NT2/D1 (cell line): ENCODE measurements at regions not wholly inside any gene's neighbourhood (a gene's known extent, or its start where the extent isn't known, plus 50 kb on each side); places are given as distances from the start of the nearest gene placed in this dataset.

Source experiments
- DNase-seq: peaks from one replicate; pipeline ENCODE4 v3.0.0-alpha.2; 2011; ENCODE audit warnings: low read depth, low spot score
- H3K27me3 ChIP-seq: 2 replicates; pipeline ENCODE4 v1.6.0; 2011; ENCODE audit warnings: mild to moderate bottlenecking; ENCODE audit not compliant: insufficient read length, insufficient read depth
- H3K36me3 ChIP-seq: 2 replicates; pipeline ENCODE4 v1.6.1; 2011; ENCODE audit warnings: mild to moderate bottlenecking, low read length, mixed read lengths; ENCODE audit not compliant: insufficient read depth, insufficient read length
- H3K4me1 ChIP-seq: 2 replicates; pipeline ENCODE4 v1.5.1; 2011; ENCODE audit not compliant: insufficient read depth, insufficient read length
- H3K4me3 ChIP-seq: 2 replicates; pipeline ENCODE4 v1.5.1; 2011; ENCODE audit warnings: low read depth; ENCODE audit not compliant: insufficient read length
- H3K9ac ChIP-seq: 2 replicates; pipeline ENCODE4 v1.6.0; 2011; ENCODE audit warnings: low read depth; ENCODE audit not compliant: insufficient read length
- H3K9me3 ChIP-seq: 2 replicates; pipeline ENCODE4 v1.5.1; 2011; ENCODE audit warnings: mild to moderate bottlenecking, low read length; ENCODE audit not compliant: insufficient read depth
- SUZ12 ChIP-seq: IDR thresholded peaks from 2 replicates; pipeline ENCODE4 v1.6.1; 2011; ENCODE audit not compliant: insufficient read length, insufficient read depth; ENCODE audit errors: extremely low read depth
- YY1 ChIP-seq: IDR thresholded peaks from 2 replicates; pipeline ENCODE4 v1.6.1; 2011; ENCODE audit not compliant: insufficient read length, insufficient read depth
- ZNF274 ChIP-seq: IDR thresholded peaks from 2 replicates; pipeline ENCODE4 v1.6.1; 2011; ENCODE audit warnings: mild to moderate bottlenecking, low read depth, low read length

DNA sequence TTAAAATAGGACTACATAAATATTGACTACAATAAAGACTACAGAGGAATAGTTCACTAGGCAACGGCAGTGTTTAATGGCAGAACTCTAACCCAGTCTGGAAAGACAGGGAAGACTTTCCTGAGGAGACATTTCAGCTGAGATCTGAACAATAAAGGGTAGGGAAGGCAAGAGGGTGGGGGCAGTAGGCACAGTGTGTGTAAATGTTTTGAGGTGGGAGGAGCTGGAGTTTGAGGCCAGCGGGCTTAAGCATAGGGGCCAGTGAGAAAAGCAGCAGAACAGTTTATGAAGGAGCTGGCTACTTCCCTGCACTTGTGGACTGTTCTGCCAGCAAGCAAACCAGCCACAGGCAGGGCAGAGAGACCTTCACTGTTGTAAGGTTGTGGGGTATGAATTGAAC, 76.6 kb upstream of the UGP2 start:
- Histone ChIP-seq H3K27me3 (no peaks in the 10 kb centered on the region), H3K4me3 (no peak overlapping the region), H3K36me3 (no peaks in the 10 kb centered on the region), H3K9me3 (peaks cover 6% of the 10 kb centered on the region; the same call in 1 of the 2 replicates), H3K9ac (no peak overlapping the region), H3K4me1 (no peaks in the 10 kb centered on the region)
- no peak for TF ChIP-seq ZNF274
- no peak for TF ChIP-seq YY1
- no peak for TF ChIP-seq SUZ12
- DNase-seq = no peak

DNA sequence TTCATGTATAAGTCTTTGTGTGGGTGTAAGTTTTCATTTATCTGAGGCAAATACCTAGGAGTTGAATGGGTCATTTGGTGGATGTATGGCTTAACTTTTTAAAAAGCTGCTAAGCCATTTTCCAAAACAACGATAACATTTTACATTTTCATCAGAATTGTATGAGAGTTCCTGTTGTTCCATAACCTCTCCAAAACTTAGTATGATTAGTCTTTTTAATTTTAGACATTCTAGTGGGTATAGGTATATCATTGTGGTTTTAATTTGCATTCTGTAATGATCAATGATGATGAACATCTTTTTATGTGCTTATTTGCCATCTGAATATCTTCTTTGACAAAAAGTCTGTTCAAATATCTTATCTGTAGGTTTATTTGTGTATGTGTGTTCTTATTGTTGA, 74.4 kb upstream of the UGP2 start:
- TF ChIP-seq SUZ12 (no peak), YY1 (no peak), ZNF274 (no peak)
- H3K36me3 ChIP-seq = no peaks in the 10 kb centered on the region
- H3K9ac ChIP-seq = no peak overlapping the region
- H3K4me1 ChIP-seq = no peaks in the 10 kb centered on the region
- no peaks in the 10 kb centered on the region for H3K27me3 ChIP-seq
- DNase-seq = no peak
- peaks cover 6% of the 10 kb centered on the region; the same call in 1 of the 2 replicates for H3K9me3 ChIP-seq
- no peak overlapping the region for H3K4me3 ChIP-seq

DNA sequence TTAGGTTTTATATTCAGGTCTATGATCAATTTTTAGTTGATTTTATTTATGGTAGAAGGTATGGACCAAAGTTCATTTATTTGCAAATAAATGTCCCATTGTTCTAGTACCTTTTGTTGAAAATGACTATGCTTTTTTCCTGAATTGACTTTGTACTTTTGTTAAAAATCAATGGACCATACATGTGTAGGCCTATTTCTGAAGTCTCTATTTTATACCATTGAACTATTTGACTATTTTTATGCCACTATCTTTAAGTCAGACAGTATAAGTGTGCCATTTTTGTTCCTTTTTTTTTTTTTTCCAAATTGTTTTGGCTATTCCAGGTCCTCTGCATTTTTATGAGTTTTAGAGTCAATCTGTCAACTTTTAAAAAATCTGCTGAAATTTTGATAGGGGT, 73.6 kb upstream of the UGP2 start:
- no peak for TF ChIP-seq ZNF274
- TF ChIP-seq SUZ12 = no peak
- no peak for TF ChIP-seq YY1
- Histone ChIP-seq H3K9me3 (peaks cover 6% of the 10 kb centered on the region; the same call in 1 of the 2 replicates), H3K4me1 (no peaks in the 10 kb centered on the region), H3K4me3 (no peak overlapping the region), H3K36me3 (no peaks in the 10 kb centered on the region), H3K9ac (no peak overlapping the region), H3K27me3 (no peaks in the 10 kb centered on the region)
- DNase-seq = no peak

DNA sequence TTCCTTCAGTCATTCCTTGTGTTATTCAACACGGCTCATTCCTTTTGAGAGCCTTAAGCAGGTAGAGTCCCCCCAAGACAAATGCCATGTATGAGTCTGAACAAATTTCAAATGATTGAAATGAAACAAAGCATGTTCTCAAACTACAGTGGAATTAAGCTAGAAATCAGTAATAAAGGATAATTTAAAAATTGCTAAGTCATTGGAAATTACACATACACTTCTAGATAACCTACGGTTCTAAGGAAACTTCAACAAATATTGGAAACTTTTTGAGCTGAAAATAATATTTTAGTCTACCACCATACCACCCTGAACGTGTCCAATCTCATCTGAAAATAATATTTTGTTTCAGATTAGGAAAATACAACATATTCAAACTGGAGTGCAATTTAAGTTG, 71.8 kb upstream of the UGP2 start:
- H3K4me3 ChIP-seq = no peak overlapping the region
- no peaks in the 10 kb centered on the region for H3K4me1 ChIP-seq
- no peak overlapping the region for H3K9ac ChIP-seq
- H3K27me3 ChIP-seq = no peaks in the 10 kb centered on the region
- TF ChIP-seq YY1 = no peak
- TF ChIP-seq SUZ12 = no peak
- no peak for TF ChIP-seq ZNF274
- H3K36me3 ChIP-seq = no peaks in the 10 kb centered on the region
- H3K9me3 ChIP-seq = peaks cover 6% of the 10 kb centered on the region; the same call in 1 of the 2 replicates
- DNase-seq = no peak

DNA sequence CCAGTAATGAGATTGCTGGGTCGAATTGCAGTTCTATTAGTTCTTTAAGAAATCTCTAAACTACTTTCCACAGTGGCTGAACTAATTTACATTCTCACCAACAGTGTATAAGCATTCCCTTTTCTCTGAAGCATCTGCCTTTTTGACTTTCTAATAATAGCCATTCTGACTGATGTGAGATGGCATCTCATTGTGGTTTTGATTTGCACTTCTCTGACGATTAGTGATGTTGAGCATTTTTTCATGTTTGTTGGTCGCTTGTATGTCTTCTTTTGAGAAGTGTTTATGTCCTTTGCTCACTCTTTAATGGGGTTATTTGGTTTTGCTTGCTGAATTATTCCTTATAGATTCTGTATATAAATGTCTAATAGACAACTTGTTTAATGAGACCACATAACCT, 69.6 kb upstream of the UGP2 start:
- Histone ChIP-seq H3K27me3 (no peaks in the 10 kb centered on the region), H3K9me3 (peaks cover 6% of the 10 kb centered on the region; the same call in 1 of the 2 replicates), H3K4me3 (no peak overlapping the region), H3K36me3 (no peaks in the 10 kb centered on the region), H3K9ac (no peak overlapping the region), H3K4me1 (no peaks in the 10 kb centered on the region)
- DNase-seq = no peak
- TF ChIP-seq SUZ12 (no peak), ZNF274 (no peak), YY1 (no peak)

DNA sequence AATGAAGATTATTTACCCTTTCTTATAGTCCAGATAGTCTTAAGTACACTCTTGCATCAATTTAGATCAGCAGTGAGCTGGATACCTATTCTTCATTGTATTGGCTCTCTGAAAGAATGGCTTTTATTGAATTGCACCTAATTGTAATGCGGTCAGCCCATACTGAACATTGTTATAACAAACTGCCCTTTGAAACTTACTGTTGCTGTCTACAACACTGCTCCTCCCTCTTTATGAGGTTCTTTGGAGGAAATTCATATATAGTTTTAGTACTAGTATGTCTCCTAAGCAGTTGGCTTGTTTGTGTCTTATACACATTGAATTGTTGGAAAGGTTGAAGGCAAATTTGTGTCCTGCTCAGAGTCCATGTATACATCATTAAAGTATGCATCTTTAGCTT, 66.5 kb upstream of the UGP2 start:
- Histone ChIP-seq H3K4me1 (no peaks in the 10 kb centered on the region), H3K9me3 (no peaks in the 10 kb centered on the region), H3K9ac (no peak overlapping the region), H3K4me3 (no peak overlapping the region), H3K27me3 (no peaks in the 10 kb centered on the region), H3K36me3 (no peaks in the 10 kb centered on the region)
- no peak for TF ChIP-seq ZNF274
- no peak for TF ChIP-seq SUZ12
- TF ChIP-seq YY1 = no peak
- no peak for DNase-seq

DNA sequence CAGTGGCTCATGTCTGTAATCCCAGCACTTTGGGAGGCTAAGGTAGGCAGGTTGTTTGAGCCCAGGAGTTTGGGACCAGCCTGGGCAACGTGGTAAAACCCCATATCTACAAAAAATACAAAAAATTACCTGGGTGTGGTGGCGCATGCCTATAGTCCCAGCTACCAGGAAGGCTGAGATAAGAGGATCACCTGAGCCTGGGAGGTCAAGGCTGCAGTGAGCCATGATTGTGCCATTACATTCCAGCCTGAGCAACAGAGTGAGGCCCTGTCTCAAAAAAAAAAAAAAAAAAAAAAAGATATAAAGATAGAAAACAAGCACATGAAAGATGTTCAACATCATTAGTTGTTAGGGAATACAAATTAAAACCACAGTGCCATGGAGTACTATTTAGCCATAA, 65.3 kb upstream of the UGP2 start:
- H3K27me3 ChIP-seq = no peaks in the 10 kb centered on the region
- H3K4me3 ChIP-seq = no peak overlapping the region
- H3K9me3 ChIP-seq = no peaks in the 10 kb centered on the region
- DNase-seq = no peak
- no peak for TF ChIP-seq SUZ12
- TF ChIP-seq ZNF274 = no peak
- no peak for TF ChIP-seq YY1
- no peaks in the 10 kb centered on the region for H3K4me1 ChIP-seq
- no peak overlapping the region for H3K9ac ChIP-seq
- no peaks in the 10 kb centered on the region for H3K36me3 ChIP-seq

DNA sequence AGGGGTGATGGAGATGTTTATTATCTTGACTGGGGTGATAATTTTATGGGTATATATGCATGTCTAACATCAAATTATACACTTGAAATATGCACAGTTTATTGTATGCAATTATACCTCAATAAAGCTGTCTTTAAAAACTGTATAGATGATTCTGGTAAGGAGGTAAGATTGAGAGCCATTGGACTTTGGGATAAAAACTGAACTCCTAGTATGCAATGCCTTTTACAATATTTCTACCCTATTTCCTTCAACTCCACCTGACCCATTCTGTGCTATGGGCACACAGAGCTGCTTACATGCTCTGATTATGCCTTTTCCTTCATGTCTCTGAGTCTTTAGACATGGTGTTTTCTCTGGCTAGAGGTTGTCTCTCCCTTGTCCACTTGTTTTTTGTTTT, 63.9 kb upstream of the UGP2 start:
- TF ChIP-seq SUZ12 (no peak), YY1 (no peak), ZNF274 (no peak)

More for the DNA sequence above, 63.9 kb upstream of the UGP2 start:
- no peaks in the 10 kb centered on the region for H3K4me1 ChIP-seq
- H3K27me3 ChIP-seq = no peaks in the 10 kb centered on the region
- no peaks in the 10 kb centered on the region for H3K9me3 ChIP-seq
- no peak overlapping the region for H3K9ac ChIP-seq
- no peak overlapping the region for H3K4me3 ChIP-seq
- DNase-seq = no peak
- H3K36me3 ChIP-seq = no peaks in the 10 kb centered on the region
